Activated CD8-positive, alpha-beta memory T cell treated with anti-CD3 and anti-CD28 coated beads for 1 hour (primary cell): ENCODE measurements at regions not wholly inside any gene's neighbourhood (a gene's known extent, or its start where the extent isn't known, plus 50 kb on each side); places are given as distances from the start of the nearest gene placed in this dataset.
A peak's percentile ranks its signal among the peaks of the same experiment; 100 is the strongest.
"Not testable (repeated sequence)": the region's sequence is repeated elsewhere in the genome, so short reads cannot be mapped to it uniquely, and the experiment has no call there.

ENCODE experiments used
- DNase-seq, 2 donors: peaks; one replicate each; pipeline ENCODE4 v3.0.0-alpha.2; 2020; ENCODE audit warnings: low read depth in 1 of 2; ENCODE audit errors: extremely low read depth in 1 of 2

- DNase-seq, result no peak
Observed at GRCh38 chr21:15453261-15453660, 276.5 kb upstream of the USP25 start.

GRCh38 chr21:15453785-15454184 lies 276.0 kb upstream of the USP25 start:
- not testable (repeated sequence) for DNase-seq

DNA sequence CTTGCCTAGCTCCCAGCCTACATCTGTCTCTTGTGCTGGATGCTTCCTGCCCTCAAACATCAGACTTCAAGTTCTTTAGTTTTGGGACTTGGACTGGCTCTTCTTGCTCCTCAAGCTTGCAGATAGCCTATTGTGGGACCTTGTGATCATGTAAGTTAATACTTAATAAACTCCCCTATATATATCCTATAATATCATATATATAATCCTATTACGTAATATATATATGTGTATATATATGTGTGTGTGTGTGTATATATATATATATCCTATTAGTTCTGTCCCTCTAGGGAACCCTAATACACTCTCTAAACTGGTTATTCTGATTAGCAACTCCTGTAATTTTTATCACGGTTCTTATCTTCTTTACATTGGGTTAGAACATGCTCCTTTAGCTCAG lies 274.9 kb upstream of the USP25 start:
- DNase-seq, result not testable (repeated sequence)

DNA sequence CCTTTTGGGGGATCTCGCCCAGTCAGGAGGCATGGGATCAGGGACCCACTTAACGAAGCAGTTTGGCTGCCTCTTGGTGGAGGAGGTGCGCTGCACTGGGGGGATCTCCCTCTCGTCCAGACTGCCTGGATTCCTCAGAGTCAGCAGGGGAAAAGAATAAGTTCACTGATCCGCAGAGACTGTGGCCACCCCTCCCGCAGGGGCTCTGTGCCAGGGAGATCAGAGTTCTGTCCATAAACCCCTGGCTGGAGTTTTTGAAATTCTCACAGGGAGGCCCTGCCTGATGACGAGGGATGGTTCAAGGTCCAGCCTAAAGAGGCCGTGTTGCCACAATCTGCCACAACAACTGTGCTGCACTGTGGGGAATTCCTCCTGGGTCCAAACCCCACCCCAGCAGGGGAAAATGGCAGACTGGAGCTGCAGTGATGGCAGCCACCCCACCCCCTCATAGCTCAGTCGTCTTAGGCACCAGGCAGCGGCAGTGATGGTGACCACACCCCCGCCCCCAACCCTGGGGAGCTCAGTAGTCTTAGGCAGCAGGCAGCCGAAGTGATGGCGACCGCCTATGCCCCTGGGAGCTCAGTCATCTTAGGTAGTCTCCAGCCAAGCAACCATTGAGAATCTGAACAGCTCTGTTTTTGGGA lies 273.8 kb upstream of the USP25 start:
- no peak for DNase-seq

- no peak for DNase-seq
Observed at GRCh38 chr21:15457965-15458364, 271.8 kb upstream of the USP25 start.

GRCh38 chr21:15462092-15462491 lies 267.7 kb upstream of the USP25 start:
- DNase-seq, result no peak

DNA sequence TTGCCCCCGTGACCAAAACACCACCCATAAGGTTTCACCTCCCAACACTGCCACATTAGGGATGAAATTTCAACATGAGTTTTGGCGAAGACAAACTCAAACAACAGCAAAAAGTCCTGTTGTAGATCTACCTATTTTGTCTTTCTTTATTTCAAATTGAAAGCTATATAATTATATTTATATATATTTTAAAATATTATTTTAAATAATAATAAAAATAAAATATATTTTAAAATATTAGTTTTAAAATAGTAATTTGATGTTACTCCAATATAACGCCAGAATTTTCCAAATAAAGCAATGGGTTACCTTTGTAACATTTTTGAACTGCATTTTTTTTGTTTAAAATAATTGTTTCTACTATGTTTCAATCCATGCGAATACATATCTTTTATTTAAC lies 263.5 kb upstream of the USP25 start:
- no peak for DNase-seq

- no peak for DNase-seq
Observed at GRCh38 chr21:15468368-15468767, 261.4 kb upstream of the USP25 start.

- no peak for DNase-seq
Observed at GRCh38 chr21:15472108-15473040, 257.4 kb upstream of the USP25 start.

DNA sequence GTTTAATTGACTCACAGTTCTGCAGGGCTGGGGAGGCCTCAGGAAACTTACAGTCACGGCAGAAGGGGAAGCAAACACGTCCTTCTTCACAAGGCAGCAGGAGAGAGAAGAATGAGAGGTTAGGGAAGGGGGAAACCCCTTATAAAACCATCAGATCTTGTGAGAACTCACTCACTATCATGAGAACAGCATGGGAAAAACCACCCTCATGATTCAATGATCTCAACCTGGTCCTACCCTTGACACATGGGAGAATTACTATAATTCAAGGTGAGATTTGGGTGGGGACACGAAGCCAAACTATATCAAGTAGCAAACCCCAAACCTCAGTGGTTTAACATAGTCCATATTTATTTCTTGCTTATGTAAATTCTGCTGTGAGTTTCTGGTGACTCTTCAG lies 252.0 kb upstream of the USP25 start:
- not testable (repeated sequence) for DNase-seq

DNA sequence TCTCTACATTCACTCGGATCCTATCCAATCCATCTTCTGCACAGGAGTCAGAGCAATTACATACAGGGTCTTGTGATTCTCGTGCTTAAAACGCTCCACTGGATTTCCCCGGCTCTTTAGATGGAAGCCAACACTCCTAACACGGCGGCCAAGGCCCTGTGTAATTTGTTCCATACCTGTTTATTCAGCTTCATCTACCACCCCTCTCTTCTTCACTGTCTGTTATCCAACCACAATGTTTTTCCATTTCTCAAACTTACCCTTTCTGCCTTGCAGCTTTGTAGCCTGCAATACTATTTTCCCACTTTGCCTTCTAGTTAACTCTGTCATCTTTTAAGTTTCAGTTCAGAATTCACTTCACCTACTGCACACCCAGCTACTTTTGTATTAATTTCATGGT lies 249.6 kb upstream of the USP25 start:
- DNase-seq, result no peak

DNA sequence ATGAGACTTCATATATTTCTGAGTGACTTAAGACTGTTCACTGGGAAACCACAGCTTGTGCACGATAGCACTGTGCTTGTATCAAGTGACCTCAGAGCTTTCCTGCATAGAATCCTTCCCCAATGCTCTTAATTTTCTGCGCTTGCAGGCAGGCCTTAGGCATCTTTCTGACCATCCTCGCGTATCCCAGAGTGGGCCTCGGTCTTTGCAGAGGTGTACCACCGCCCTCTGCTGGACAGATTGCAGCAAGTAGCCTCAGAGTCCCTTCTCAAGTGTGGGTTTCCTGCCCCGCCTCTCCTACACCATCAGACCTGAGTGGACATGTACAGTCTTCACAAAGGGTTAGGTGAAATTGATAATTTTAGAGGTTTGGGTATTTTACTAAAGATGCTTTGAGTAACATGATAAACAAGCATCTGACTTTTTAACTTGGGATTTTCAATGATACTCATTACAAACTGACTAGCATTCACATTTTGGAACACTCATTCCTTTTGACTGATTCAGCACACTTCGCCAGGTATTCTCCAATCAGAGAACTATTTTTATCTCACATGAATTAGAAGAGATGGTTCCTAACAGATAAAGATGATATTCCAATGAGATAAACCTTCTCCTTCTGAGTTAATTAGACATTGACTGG lies 246.5 kb upstream of the USP25 start:
- DNase-seq, result peak; percentile 51 to 65

DNA sequence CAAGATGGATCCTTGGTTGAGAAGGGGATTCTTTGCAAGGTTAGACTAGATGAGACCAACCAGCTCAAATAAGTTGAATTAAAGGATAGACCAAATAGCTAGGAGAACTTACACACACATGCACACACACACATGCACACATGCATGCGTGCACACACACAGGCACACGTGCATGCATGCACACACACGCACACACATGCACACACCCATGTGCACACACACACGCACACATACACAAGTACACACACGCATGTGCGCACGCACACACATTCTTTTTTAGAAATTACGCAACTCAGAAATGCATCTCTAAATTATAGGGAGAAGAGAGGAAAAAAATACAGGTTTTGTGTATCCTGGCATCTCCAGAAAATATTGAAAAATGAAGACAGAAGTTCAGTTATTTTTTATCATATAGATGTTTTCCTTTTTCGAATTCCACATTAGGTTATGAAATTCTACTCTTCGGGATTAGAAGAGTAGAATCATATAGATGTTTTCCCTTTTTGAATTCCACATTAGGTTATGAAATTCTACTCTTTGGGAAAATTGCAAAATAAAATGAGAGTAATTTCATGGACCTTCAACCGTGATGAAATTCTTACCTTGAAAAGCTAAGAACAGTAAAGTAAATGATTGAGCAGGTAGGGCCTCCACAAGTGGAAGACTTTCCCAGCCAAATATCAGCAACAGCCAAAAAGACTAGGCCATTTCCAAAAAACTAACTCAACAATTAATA lies 243.2 kb upstream of the USP25 start:
- no peak for DNase-seq

DNA sequence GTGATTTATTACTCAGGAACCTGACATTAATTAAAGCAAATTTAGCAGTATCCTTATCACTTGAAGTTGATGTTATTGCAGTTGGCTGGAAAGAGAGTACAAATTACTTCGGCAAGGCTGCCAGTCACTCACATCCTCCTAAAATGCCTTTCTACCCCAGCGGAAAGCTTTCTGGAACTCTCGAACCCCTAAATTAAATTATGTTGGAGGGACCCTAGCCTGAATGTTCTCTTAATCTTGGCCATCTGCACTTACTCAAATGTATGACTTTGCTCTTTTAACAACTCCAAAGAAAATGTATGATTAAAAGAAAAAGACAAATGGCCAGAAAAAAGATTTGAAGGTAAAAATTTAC lies 242.6 kb upstream of the USP25 start:
- no peak for DNase-seq

DNA sequence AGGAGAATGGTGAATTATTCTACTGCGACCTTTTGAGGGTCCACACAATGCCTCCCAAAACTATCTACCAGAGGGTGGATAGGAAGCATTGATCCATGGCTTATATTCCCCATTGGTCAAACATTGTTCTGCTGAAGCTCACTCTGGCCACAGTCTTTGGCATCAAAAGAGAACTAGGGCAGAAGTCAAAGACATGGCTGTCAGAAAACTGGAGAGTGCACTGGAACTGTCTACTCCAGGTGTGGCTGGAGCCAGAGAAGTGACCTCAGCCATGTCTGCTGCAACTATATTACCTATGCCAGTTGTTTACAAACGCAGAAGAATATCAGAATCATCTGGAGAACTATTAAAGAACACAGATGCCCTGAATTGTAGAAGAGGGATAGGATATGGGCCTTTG lies 238.7 kb upstream of the USP25 start:
- no peak for DNase-seq

GRCh38 chr21:15493646-15494045 lies 236.1 kb upstream of the USP25 start:
- DNase-seq, result no peak

DNA sequence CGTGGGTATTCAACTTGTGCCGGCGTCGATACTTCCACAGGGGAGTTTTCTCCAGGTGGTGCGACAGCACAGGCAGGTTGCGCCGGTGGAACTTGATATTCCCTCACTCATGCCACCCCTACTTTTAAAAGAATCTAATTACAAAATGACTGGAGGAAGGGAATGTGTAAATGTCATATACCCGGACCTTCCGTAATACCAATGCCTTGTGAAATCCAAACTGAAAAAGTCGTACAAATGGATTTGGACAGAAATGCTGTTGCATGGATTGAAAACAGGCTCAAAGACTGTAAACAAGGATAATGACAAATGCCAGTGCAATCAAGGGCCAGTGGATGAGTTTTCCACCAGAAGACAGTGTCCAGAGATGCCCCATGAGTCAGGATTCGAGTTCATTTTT lies 235.3 kb upstream of the USP25 start:
- DNase-seq, result no peak

- no peak for DNase-seq
Observed at GRCh38 chr21:15495965-15496364, 233.8 kb upstream of the USP25 start.

- DNase-seq, result no peak
Observed at GRCh38 chr21:15496911-15497310, 232.9 kb upstream of the USP25 start.

DNA sequence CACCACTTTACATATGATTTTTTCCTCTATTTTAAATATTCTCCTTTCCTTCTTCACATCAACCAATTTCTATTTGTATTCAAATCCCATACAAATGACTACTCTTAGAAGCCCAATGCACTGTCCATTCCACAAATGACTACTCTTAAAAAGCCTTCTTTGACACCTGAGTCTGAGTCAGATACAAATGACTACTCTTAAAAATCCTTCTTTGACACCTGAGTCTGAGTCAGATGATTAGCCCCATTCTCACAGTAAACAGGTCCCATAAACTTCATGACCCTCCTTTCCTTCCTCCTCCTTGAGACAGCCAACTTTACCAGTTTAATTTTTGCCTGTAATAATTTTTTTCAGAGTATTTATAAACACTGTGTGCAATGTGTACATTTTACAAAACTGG lies 231.3 kb upstream of the USP25 start:
- DNase-seq, result no peak

- DNase-seq, result no peak
Observed at GRCh38 chr21:15506086-15506485, 223.7 kb upstream of the USP25 start.
